HG02870 (cell line): ENCODE measurements at regions not wholly inside any gene's neighbourhood (a gene's known extent, or its start where the extent isn't known, plus 50 kb on each side); places are given as distances from the start of the nearest gene placed in this dataset.
"Not testable (repeated sequence)": the region's sequence is repeated elsewhere in the genome, so short reads cannot be mapped to it uniquely, and the experiment has no call there.

Experiments
- ATAC-seq: cut with Tn5 transposase; IDR thresholded peaks from one replicate; pipeline ENCODE4 v1.9.1; 2021; ENCODE audit warnings: mild to moderate bottlenecking, moderate library complexity; ENCODE audit not compliant: unreplicated experiment

DNA sequence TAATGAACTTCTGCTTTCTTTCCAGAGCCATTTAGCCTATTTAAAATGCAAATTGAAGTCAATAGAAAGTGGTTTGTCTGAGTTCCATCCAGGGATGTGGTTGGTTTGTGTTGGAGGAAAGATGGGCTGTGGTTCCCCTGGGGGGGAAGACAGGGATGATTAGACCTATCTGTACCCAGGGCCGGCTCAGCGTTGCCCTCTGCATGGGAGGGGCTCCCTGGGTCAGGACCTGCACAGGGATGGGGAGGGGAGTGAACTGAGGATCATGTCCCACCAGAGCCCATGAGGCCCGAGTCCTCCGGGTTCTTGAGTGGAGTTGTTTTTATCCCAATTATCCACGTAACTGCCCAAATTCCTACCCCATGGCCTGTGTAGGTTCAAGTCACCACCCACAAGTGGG lies 76.9 kb upstream of the SFSWAP start:
- no peak for ATAC-seq

DNA sequence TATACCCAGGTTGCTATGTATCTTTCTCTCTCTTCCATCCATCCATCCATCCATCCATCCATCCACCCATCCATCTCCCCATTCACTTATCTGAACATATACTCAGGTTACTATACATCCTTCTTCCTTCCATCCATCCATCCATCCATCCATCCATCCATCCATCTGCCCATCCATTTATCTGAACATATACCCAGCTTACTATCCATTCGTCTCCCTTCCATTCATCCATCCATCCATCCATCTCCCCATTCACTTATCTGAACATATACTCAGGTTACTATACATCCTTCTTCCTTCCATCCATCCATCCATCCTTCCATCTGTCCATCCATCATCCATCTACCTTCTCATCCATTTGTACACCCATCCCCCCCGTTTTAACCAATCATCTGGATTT lies 75.9 kb upstream of the SFSWAP start:
- not testable (repeated sequence) for ATAC-seq

DNA sequence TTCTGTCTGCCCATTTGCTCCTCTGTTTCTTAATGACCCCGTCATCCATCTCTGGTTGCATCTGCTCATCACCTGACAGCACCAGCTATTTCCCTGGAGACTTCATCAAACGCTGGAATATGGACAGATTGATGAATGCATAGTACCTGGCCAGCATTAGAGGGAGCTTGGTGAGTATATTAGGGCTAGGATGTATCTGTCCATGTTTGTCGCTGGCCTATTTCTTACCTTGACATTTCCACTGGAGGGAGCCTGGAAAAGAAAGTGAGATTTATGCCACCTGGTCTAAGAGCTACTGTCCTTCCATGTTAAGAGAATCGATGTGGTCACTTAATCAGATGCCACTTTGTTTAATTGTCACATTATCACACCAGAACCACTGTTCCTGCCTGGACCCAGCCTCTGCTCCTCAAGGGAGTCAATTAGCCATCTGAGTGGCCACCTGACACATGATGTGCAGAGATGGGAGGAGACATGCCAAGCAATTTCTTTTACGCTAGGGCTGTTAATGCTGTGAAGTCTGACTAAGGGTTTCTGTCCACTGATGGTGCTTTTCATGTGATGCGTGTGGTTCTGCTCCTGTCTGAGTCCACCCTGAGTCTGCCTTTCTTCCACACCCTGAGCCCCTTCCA lies 75.3 kb upstream of the SFSWAP start:
- no peak for ATAC-seq

DNA sequence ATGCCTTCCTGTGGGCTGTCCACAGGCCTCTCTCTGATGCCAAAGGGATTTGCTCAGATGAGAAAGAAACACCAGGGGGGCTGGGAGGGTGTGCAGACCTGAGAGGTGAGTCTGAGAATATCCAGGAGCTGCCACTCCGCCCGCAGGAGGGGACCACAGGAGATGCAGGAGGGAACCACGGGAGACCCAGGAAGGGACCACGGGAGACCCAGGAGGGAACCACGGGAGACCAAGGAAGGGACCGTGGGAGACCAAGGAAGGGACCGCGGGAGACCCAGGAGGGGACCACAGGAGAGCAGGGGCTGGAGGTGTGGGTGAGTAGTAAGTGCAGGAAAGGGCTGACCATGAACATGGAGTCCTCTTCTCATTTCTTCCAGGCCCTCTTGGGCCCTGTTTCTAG lies 74.6 kb upstream of the SFSWAP start:
- no peak for ATAC-seq

DNA sequence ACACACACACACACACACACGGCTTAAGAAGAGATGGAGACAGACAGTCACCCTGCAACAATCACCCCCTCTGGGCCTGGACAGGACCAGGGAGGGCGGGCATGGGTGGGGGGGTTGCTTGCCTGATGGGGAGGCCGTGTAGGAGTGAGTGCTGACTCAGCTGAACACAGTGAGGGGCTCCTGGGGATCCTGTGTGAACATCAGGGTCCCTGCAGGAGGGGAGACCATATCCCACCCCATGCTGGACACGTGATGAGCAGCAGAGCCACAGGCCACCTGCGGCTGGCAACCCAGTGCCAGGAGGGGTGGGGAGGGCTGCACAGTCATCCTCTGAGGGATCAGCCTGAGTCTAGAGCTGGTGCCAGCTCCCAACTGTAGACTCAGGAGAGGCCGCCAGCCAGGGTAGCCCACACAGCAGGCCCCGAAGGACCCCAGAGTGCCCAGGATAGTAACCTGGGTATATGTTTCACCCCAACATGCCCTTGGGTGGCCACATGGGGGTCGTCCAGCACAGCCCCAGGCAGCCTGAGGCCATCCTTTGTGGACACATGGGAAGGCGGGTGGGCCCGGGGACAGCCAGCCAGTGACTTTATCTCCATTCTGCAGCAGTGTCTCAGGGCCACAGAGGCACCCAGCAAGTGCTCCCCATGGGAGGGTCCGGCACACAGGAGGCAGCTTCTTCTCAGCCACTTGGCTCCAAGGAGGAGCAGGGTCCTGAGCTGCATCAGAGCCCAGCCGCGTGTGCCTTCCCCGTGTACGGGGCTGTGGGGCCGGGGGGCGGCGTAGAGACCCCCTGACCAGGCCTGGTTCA lies 73.7 kb upstream of the SFSWAP start:
- ATAC-seq, result no peak

DNA sequence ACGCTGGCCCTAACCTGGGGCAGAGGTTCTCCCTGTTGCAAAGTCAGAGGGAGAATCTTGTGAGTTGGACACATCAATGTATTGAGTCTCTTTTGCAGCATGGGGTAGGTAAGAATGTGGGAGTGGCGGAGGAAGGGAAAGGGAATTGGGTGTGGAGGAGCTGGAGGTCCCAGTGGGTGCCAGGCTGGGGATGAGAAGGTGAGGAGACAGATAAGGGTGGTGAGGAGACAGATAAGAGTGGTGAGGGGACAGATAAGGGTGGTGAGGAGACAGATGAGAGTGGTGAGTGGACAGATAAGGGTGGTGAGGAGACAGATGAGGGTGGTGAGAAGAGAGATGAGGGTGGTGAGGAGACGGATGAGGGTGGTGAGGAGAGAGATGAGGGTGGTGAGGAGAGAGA lies 72.9 kb upstream of the SFSWAP start:
- ATAC-seq, result no peak

DNA sequence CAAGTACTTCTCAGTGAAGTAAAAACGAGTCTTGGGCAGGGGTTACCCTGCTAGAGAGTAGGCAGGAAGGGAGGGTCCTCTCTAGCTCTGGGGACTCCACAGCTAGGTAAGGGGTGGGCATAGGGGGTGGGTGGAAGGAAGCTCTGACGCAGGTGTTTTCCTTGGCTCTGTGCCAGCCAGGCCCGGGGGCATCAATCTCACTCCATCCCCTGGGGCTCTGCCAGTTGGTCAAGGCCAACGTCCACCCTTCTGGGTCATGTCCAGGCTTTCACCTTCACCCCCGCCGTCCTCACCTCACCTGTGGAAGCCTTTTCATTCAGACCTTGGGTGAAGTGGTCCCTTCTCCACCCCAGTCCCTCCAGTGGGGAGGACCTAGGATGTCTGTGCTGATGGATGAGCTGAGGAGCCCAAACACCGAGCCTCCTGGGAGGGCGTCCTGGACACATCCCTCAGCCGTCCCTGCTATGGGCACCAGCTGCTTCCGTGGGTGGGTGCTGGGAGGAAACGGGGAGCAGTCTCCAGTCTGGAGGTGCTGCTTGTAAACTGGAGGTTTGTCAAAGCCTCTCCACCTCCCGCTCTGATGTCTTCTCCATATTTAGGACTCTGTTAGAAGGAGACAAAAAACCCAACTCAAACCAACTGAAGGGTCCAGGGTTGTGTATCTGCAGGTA lies 71.5 kb upstream of the SFSWAP start:
- ATAC-seq, result no peak

DNA sequence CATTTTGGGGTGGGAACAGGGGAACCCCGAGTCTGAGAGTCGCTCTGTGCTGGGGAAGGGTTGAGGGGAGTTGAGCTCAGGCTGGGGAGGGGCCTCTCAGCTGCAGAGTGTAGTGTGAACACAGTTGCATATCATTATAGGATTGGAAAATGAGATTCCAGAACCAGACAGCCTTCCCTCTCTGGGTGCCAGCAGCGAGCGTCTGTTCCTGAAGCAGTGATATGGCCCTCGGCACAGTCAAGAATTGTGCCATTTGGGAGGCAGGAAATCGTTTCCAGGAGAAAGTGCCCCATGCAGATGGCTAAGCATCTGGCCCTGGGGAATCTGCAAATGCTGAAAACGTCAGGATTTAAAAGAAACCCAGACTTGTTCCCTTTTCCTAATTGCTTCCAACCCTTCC lies 70.4 kb upstream of the SFSWAP start:
- ATAC-seq, result no peak

DNA sequence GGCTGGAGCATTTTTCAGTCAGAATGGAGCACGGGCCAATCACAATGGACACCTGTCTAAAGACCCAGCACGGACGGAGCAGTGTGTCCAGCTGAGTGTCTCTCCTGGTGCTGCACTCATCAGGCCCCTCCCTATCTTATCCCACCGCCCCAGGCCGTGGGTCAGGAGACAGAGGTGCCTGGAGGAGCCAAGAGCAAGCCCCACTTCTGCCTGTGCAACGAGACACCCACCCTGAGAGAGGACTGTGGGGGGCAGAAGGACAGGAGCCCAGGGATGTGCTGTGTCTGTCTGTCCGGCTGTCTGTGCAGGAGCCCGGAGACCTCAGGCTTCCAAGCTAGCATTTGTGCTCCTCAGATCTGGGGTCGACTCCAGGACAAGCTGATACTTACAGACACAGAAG lies 69.6 kb upstream of the SFSWAP start:
- no peak for ATAC-seq

DNA sequence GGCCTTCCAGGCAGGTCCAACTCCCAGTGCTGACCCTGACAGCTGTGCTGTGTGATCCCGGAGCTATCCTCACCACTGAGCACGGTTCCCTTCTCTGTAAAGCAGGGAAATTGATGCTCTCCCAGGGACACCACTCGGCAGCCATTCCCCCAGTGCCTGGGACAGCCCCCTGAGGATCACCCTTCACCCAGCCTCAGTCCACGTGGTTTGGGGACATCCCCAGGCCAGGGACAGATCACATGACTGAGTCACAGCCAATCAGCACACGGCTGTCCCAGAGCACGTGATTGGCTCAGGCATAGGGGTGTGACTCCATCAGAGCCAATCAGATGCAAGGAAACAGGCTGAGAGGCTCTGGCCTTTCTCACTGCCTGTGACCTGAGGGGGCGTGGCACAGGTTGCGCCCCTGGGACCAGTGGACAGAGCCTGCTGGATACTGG lies 68.8 kb upstream of the SFSWAP start:
- no peak for ATAC-seq

DNA sequence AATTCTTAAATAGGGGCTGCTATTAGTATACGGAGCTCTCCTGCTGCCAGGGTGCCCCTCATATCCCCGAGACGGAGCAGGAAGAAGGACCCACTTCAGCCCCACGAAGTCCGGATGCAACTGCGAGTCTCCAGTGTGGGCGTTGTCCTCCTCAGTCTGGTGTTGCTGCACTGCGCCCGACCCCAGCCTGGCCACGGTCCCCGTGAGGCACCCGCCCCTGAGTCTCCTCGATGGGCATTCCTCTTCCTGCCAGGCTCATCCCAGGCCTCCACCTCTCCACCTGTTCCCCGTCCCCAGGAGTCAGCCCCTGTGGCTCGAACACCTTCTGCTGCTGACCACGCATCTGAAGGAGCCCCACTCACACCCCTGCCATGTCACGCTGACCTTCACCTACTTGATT lies 68.1 kb upstream of the SFSWAP start:
- no peak for ATAC-seq

DNA sequence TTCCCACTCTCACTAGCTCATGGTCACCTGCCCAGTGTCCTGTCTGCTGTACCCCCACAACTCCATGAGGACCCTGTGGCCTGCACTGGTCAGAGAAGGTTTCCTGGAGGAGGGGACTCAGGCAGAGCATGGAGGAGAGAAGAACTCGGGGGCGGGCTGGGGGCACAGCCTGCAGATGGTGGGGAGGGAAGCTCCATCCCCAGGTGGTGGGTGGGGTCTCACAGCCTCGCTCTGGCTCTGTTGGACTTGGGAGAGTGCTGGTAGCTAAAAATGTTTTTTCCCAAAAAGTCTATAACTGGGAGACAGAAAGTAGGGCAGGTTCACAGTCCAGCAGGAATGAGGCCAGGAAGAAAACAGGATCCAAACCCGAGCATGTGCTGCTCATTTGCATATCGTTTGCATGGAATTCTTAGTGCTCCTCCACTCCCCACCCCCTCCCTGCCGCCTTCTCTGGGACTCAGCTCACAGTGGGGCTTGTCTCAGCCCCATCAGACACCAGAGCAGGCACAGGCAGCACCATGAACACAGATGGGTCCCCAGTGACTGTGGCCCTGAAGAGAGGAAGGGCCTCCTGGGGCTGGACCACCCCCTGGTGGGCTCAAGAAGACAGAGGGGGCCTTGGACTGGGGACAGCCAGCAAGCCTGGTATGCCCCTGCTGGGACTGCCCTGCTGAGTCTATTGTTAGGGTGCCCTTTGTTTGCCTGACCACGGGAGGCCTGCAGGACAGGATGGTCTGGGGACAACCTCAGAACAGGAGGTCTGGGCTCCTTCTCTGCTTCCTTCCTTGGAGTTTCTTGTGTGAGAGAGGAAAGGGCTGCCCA lies 67.0 kb upstream of the SFSWAP start:
- no peak for ATAC-seq

DNA sequence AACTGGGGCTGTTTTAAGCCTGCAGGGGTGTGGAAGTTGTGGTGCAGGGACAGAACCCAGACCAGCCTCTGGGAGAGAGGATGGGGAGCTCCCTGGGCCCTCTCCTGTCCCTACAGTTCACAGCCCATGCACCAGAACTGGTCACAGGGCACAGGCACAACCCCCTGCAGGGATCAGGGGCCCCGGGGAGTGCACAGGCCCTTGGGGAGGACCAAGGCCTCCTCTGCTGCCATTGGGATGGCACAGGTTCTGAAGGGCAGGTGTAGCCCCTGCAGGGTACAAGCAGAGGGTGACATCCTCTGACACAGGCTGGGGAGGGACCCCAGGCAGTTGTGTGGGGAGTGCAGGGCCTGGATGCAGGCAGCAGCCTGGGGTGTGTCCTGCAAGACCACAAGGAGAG lies 66.4 kb upstream of the SFSWAP start:
- no peak for ATAC-seq

DNA sequence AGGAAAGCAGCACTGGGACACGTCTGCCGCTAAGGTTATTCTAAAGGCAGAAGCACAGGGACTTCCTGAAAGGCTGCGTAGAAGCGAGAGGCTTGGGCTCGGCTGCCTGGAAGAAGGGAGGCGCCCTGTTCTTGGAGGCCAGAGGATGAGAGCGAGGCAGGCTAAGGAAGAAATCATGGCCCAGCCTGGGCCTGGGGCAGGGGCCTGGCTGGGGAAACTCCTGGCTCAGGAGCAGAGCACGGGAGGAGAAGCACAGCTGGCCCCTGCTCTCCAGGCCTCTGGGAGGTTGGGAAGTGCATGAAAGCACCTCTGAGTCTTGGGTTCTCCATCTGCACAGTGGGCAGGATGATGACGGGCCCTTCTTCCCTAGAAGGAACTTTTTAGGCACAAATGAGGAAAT lies 66.0 kb upstream of the SFSWAP start:
- ATAC-seq, result not testable (repeated sequence)

DNA sequence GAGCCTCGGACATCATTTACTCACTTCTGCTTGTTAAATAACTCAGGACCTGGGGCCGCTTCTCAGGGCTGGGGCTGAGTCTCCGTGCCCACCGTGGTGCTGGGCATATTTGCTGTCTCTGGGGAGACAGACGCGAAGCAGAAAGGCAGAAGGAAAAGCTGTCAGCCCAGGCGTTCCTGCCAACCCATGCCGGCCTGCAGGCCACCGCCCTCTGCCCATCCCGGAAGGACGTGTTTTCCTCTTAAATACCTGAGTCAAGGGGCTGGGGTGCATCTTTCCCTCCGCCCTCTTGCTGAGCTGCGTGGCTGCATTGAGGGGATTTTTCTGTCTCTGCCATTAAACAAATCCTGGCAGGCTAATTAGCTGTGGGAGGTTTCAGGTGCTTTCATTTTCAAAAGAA lies 65.3 kb upstream of the SFSWAP start:
- ATAC-seq, result not testable (repeated sequence)

DNA sequence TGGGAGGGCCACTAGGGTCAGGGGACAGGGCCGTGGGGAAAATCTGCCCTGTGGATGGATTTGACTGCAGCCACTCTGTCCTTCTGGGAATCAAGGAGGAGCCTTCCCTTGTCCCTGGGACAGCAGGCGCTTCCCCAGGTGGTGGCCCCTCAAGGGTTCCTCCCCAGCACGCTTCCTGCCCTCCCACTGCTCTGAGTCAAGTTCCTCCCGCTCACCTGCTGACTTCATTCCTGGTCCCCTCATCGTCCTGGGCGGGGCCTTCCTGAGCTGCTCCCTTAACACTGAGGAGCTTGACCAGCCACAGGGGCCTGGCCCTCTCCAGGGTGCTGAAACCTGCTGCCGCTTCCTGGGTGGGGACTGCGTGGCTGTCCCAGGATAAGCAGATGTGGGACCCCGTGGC lies 64.4 kb upstream of the SFSWAP start:
- not testable (repeated sequence) for ATAC-seq

DNA sequence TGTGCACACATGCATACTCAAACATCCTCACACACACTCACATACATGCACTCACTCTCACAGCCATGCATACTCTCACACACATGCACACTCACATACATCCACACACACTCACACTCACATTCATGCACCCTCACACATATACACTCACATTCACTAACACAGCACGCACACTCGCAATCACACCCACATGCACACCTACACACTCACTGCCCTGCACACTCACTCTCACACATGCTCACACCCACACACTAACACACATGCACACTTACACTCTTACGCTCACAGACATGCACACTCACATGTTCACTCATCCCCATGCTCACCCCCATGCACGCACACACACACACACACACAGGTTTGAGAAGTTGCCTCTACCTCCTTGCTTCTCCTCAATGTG lies 63.2 kb upstream of the SFSWAP start:
- ATAC-seq, result no peak

DNA sequence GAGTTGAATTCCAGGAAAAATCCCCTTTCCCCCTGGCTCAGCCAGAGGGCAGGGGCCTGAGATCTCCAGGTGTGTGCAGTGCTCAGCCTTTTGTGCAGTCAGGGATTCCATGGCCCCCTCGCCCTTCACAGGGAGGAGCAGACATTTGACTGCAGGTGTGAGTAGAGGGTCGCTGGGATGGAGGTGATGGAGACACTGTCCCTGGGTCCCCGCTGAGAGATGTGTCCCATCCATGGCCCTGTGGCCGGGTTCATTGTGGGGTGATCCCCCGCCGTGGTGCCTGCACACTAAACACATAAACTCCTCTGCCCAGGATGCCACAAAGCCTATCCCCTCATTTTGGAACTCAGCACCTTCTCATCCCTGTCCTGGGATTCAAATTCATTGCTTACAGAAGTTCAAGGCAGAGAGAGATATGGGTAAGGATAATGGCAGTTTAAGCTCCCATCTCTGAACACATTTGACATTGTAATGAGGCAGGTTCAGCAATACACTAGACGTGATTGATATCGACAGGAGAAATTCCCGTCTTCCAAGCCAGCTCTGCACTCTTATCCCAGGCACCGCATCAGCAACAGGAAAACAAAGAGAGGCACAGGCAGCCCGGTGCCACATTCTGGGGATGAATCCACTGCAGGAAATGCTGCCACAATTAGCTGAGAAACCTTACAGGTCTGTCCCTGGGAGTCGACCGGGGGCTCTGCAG lies 55.3 kb upstream of the SFSWAP start:
- ATAC-seq, result not testable (repeated sequence)

DNA sequence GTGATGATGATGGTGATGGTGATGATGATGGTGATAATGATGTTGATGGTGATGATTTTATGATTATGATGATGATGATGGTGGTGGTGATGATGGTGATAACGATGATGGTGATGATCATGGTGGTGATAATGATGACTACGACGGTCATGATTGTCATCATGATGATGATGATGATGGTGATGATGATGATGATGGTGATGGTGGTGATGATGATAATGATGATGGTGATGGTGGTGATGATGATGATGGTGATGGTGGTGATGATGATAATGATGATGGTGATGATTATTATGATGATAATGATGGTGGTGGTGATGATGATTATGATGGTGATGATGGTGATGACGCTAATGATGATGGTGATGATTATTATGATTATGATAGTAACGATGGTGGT lies 54.1 kb upstream of the SFSWAP start:
- ATAC-seq, result not testable (repeated sequence)

DNA sequence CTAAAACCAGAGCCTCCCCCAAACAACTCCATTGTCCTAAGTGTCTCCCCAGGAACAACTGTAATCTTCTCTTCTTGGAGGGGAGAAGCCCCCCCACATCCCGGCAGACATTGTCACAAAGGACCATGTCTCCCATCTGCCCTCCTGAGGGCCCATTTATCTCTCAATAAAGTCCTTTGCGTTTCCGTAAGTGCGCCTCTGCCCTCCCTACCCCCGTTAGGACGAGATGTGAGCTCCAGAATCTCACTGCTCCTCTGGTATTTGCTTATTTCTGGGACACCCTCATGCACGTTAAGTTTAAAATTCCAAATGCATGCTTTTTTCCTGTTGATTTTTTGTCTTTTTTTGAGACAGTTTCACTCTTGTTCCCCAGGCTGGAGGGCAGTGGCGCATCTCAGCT lies 52.3 kb upstream of the SFSWAP start:
- not testable (repeated sequence) for ATAC-seq

DNA sequence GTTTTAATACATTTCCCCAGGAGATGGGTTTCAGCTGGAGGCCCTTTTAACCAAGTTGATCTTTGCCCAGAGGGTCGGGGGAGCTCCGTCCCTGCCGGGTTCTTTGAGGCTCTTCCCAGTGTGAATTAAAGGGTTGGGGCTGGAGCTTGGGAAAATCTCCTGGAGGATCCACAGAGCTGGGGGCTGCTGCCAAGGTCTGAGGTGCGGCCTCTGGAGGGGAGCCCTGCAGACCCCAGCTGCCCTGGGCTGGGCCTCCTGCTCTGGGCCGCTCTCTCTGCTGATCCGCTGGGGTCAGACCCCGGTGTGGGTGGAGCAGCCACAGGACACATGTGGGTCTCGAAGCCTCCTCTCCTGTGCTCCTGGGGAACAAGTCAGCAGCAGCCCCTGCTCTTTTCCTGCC lies 51.4 kb upstream of the SFSWAP start:
- ATAC-seq, result not testable (repeated sequence)
